Lower lobe of right lung (tissue), 2 donors: ENCODE measurements at regions not wholly inside any gene's neighbourhood (a gene's known extent, or its start where the extent isn't known, plus 50 kb on each side); places are given as distances from the start of the nearest gene placed in this dataset.

ENCODE experiments used
- ATAC-seq, 2 donors: fragments of 200-7000 bp; cut with Tn5 transposase; one replicate each; pipeline ENCODE4 v1.9.1; 2020 to 2022; ENCODE audit warnings: mild to moderate bottlenecking in 2 of 2, moderate library complexity in 2 of 2
- DNase-seq: peaks from one replicate; pipeline ENCODE4 v3.0.0-alpha.2; 2020
- H3K27ac ChIP-seq: fragments of 200-600 bp; one replicate; pipeline ENCODE4 v1.8.0; 2022
- H3K27me3 ChIP-seq: fragments of 200-600 bp; one replicate; pipeline ENCODE4 v1.8.0; 2022; ENCODE audit warnings: low read depth
- H3K36me3 ChIP-seq: fragments of 200-600 bp; one replicate; pipeline ENCODE4 v1.8.0; 2022; ENCODE audit warnings: mild to moderate bottlenecking
- H3K4me1 ChIP-seq: fragments of 200-600 bp; one replicate; pipeline ENCODE4 v1.8.0; 2022
- H3K4me3 ChIP-seq: fragments of 200-600 bp; one replicate; pipeline ENCODE4 v1.8.0; 2022; ENCODE audit warnings: mild to moderate bottlenecking
- H3K9me3 ChIP-seq: fragments of 200-600 bp; one replicate; pipeline ENCODE4 v1.8.0; 2022
- CTCF ChIP-seq: fragments of 200-600 bp; IDR thresholded peaks from one replicate; pipeline ENCODE4 v1.8.0; 2022; ENCODE audit warnings: antibody characterized with exemption, mild to moderate bottlenecking
- intact Hi-C: fragments of 100-400 bp; cut with DNase I; formaldehyde crosslinking; loops from one replicate; pipeline ENCODE4 v1.11.0; 2022
- donor health status: DM: no; HTN: yes; CAD: no; lungs with severe emphysema.

GRCh38 chr12:63302269-63302940, 151.4 kb upstream of the AVPR1A start:
- Histone ChIP-seq H3K27ac (no peak overlapping the region), H3K4me3 (no peak overlapping the region), H3K4me1 (no peaks in the 10 kb centered on the region), H3K9me3 (no peaks in the 10 kb centered on the region), H3K27me3 (no peaks in the 10 kb centered on the region), H3K36me3 (no peaks in the 10 kb centered on the region)
- intact Hi-C loops: no loop called here
- DNase-seq: no peak
- no peak for TF ChIP-seq CTCF
- no peak for ATAC-seq

GRCh38 chr12:63301311-63301710, 150.3 kb upstream of the AVPR1A start:
- H3K4me1 ChIP-seq: no peaks in the 10 kb centered on the region
- no peak overlapping the region for H3K4me3 ChIP-seq
- no peak for DNase-seq
- no peak for ATAC-seq
- no peak overlapping the region for H3K27ac ChIP-seq
- H3K36me3 ChIP-seq: no peaks in the 10 kb centered on the region
- intact Hi-C loops: no loop called here
- no peaks in the 10 kb centered on the region for H3K27me3 ChIP-seq
- no peak for TF ChIP-seq CTCF
- H3K9me3 ChIP-seq: no peaks in the 10 kb centered on the region

GRCh38 chr12:63298386-63298930, 147.5 kb upstream of the AVPR1A start:
- no peaks in the 10 kb centered on the region for H3K4me1 ChIP-seq
- ATAC-seq: no peak
- intact Hi-C loops: no loop called here
- no peaks in the 10 kb centered on the region for H3K27me3 ChIP-seq
- H3K9me3 ChIP-seq: no peaks in the 10 kb centered on the region
- DNase-seq: no peak
- H3K36me3 ChIP-seq: no peaks in the 10 kb centered on the region
- no peak overlapping the region for H3K4me3 ChIP-seq
- H3K27ac ChIP-seq: no peak overlapping the region
- TF ChIP-seq CTCF: no peak

- Histone ChIP-seq H3K9me3 (no peaks in the 10 kb centered on the region), H3K36me3 (no peaks in the 10 kb centered on the region), H3K27me3 (no peaks in the 10 kb centered on the region), H3K4me1 (no peaks in the 10 kb centered on the region), H3K27ac (no peak overlapping the region), H3K4me3 (no peak overlapping the region)
- intact Hi-C loops: no loop called here
- TF ChIP-seq CTCF: no peak
- DNase-seq: no peak
- no peak for ATAC-seq
Observed at GRCh38 chr12:63294327-63294632, 143.3 kb upstream of the AVPR1A start.

GRCh38 chr12:63292471-63293221, 141.6 kb upstream of the AVPR1A start:
- H3K9me3 ChIP-seq: no peaks in the 10 kb centered on the region
- no peaks in the 10 kb centered on the region for H3K4me1 ChIP-seq
- H3K36me3 ChIP-seq: no peaks in the 10 kb centered on the region
- no peak for ATAC-seq
- H3K27me3 ChIP-seq: no peaks in the 10 kb centered on the region
- intact Hi-C loops: no loop called here
- DNase-seq: no peak
- TF ChIP-seq CTCF: no peak
- no peak overlapping the region for H3K27ac ChIP-seq
- H3K4me3 ChIP-seq: no peak overlapping the region
